Bronchial epithelial cell (primary cell): ENCODE measurements at regions not wholly inside any gene's neighbourhood (a gene's known extent, or its start where the extent isn't known, plus 50 kb on each side); places are given as distances from the start of the nearest gene placed in this dataset.
"Not testable (repeated sequence)": the region's sequence is repeated elsewhere in the genome, so short reads cannot be mapped to it uniquely, and the experiment has no call there.

Source experiments
- DNase-seq: peaks from one replicate; pipeline ENCODE4 v3.0.0-alpha.2; 2010; ENCODE audit warnings: low read depth
- FAIRE-seq: peaks from 2 replicates; lab custom pipeline; 2011; peaks lifted over from hg19 to GRCh38; lab: Jason Lieb, UNC
- H3K27me3 ChIP-seq: 2 replicates; pipeline ENCODE4 v1.5.1; 2011; ENCODE audit warnings: low read length; ENCODE audit not compliant: control insufficient read depth, insufficient read depth
- H3K36me3 ChIP-seq: 2 replicates; pipeline ENCODE4 v1.5.1; 2011; ENCODE audit warnings: low read length; ENCODE audit not compliant: control insufficient read depth, insufficient read depth
- H3K4me3 ChIP-seq: 2 replicates; pipeline ENCODE4 v1.5.1; 2011; ENCODE audit warnings: mild to moderate bottlenecking, low read depth, low read length, control low read depth
- TF ChIP-seq, protein P1 (sequence below): IDR thresholded peaks from 2 replicates; pipeline ENCODE4 v1.5.1; 2011; ENCODE audit warnings: mild to moderate bottlenecking, moderate library complexity, low read length, control low read depth, inconsistent platforms; ENCODE audit not compliant: insufficient read depth, severe bottlenecking

DNA sequence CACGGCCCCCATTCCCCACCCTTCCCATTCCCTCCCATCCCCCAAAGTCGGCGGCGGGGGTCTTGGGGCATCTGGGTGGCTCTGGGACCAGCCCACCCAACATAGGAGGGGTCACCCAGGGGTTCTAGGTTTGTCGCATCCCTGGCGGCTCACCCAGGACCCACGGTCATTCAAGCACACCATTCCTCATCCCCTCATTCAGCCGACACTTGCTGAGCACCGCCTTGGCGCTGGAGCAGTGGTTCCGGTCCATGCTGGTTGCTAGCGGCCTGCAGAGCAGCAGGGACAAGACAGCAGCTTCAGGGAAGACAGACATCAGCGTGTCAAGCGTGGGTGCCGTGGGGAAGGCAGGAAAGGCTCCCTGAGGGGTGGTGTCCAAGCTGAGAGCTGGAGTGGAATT, 50.5 kb upstream of the OTOS start:
- Histone ChIP-seq H3K27me3 (peaks cover 5% of the 10 kb centered on the region), H3K36me3 (no peaks in the 10 kb centered on the region), H3K4me3 (no peak overlapping the region)
- DNase-seq (no peak), FAIRE-seq (no peak)
- TF ChIP-seq, protein P1, sequence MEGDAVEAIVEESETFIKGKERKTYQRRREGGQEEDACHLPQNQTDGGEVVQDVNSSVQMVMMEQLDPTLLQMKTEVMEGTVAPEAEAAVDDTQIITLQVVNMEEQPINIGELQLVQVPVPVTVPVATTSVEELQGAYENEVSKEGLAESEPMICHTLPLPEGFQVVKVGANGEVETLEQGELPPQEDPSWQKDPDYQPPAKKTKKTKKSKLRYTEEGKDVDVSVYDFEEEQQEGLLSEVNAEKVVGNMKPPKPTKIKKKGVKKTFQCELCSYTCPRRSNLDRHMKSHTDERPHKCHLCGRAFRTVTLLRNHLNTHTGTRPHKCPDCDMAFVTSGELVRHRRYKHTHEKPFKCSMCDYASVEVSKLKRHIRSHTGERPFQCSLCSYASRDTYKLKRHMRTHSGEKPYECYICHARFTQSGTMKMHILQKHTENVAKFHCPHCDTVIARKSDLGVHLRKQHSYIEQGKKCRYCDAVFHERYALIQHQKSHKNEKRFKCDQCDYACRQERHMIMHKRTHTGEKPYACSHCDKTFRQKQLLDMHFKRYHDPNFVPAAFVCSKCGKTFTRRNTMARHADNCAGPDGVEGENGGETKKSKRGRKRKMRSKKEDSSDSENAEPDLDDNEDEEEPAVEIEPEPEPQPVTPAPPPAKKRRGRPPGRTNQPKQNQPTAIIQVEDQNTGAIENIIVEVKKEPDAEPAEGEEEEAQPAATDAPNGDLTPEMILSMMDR = no peak

DNA sequence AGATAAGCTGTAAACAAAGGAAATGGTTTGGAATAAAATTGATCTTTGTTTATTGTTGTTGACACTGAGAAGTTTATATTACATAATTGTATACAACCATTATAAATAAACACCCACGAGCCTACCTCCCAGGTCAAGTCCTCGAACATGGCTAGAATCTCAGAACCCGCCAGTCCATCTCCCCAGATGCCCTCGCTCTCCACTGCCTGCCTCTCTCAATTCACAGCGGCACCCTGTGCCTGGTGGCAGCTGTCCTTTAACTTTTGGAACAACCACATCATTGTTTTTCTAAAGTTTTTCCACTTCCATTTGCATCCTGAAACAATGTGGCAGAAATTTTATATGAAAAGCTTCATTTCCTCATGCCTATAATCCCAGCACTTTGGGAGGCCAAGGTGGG, 52.2 kb upstream of the OTOS start:
- no peak for FAIRE-seq

DNA sequence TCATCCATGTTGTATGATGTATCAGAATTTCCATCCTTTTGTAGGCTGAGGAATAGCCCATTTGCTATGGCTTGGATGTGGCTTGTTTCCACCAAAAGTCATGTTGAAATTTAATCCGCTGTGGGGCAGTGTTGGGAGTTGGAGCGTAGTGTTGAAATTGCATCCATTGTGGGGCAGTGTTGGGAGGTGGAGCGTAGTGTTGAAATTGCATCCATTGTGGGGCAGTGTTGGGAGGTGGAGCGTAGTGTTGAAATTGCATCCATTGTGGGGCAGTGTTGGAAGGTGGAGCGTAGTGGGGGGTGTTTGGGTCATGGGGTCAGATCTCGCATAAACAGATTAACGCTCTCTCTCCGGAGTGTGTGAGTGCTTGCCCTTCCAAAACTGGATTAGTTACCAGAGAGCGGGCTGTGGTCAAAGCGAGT, 53.9 kb upstream of the OTOS start:
- peak; percentile 32 for DNase-seq
- FAIRE-seq, H3K27me3 ChIP-seq, H3K36me3 ChIP-seq, H3K4me3 ChIP-seq: not testable (repeated sequence)
- TF ChIP-seq, protein P1 = peak; percentile 10

More for the DNA sequence above, 52.2 kb upstream of the OTOS start:
- H3K4me3 ChIP-seq = no peak overlapping the region
- H3K36me3 ChIP-seq = no peaks in the 10 kb centered on the region
- peaks cover 6% of the 10 kb centered on the region for H3K27me3 ChIP-seq
- DNase-seq = no peak
- TF ChIP-seq, protein P1 = no peak

DNA sequence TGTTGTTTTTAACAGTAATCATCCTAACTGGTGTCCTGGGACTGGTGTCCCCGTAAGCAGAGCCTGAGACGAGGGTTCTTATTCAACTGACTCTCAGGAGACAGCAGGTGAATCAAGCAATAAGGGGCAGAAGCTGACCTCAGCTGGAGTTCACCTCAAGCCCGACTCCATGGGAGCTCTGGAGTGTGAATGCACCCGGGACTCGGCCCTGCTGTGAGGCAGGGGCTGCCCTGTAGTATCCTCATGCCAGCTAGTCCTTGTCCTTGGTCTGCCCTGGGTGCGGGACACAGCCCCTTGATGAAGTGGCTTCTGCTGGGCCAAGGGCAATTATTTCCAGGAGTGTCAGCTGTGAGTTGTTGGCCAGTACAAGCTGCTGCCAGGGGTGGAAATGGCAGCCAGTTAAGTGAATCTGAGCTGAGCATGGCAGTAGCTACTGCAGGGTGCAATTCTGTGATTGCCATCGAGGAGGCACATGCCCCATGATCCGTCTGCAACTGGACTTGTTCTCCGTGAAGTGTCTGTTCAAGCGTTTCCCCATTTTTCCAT, 54.9 kb upstream of the OTOS start:
- Histone ChIP-seq H3K4me3 (no peak overlapping the region), H3K27me3 (peaks cover 6% of the 10 kb centered on the region), H3K36me3 (no peaks in the 10 kb centered on the region)
- DNase-seq (no peak), FAIRE-seq (no peak)
- TF ChIP-seq, protein P1 = no peak

DNA sequence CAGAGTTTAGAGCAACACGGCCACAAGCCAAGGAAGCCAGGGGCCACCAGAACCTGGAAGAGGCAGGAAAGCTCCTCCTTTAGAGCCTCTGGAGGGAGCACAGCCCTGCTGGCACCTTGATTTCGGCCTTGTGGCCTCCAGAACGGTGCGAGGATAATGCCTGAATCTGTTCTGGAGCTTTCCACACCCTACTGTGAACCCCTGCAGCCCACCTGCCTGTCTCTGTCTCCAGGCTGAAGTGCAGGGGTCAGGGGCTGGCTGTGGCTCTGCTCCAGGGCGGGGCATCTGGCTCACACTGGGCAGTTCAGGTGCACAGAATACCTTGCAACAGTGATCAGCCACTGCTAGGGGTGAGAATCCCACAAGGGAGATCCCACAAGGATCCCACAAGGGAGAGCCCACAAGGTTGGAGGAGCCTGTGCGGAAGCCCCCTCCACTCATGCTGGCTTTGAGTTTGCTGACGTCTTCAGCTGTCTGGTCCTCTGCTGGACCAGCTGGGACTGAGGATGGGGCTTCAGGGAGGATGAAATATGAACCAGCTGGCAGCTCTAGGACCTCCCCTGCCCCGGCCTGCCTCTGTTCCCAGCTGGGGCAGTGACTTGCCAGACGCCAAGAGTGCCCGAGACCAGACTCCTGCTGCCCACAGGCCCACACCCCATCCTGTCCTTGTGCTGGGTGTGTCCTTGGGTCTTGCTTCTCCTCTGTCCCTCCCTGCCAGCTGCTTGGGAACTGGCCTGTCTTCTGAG, 56.4 kb upstream of the OTOS start:
- TF ChIP-seq, protein P1 = no peak
- Histone ChIP-seq H3K36me3 (no peaks in the 10 kb centered on the region), H3K4me3 (no peak overlapping the region), H3K27me3 (peaks cover 7% of the 10 kb centered on the region)
- no peak for DNase-seq
- no peak for FAIRE-seq
